Posterior vena cava (tissue), 2 donors: ENCODE measurements at regions not wholly inside any gene's neighbourhood (a gene's known extent, or its start where the extent isn't known, plus 50 kb on each side); places are given as distances from the start of the nearest gene placed in this dataset.

Experiments used
- DNase-seq: peaks from one replicate; pipeline ENCODE4 v3.0.0-alpha.2; 2020; ENCODE audit warnings: low spot score
- intact Hi-C, 2 donors: fragments of 100-400 bp; cut with DNase I; formaldehyde crosslinking; loops; one replicate each; pipeline versions ENCODE4 v1.14.1 to v1.14.2; 2022 to 2023
- donor health status: DM: yes; HTN: yes; CAD: no.
- donor health status: DM: yes; HTN: yes; CAD: no.

GRCh38 chr14:54275997-54276725 lies 120.6 kb upstream of the CDKN3 start:
- intact Hi-C loops, result no loop called here
- no peak for DNase-seq

GRCh38 chr14:54278087-54278486 lies 118.7 kb upstream of the CDKN3 start:
- DNase-seq, result no peak
- intact Hi-C loops, result no loop called here

- intact Hi-C loops, result no loop called here
- no peak for DNase-seq
Measured at GRCh38 chr14:54278665-54279295, 118.0 kb upstream of the CDKN3 start.

- intact Hi-C loops, result no loop called here
- no peak for DNase-seq
Measured at GRCh38 chr14:54282849-54283248, 114.0 kb upstream of the CDKN3 start.

- intact Hi-C loops, result no loop called here
- DNase-seq, result no peak
Measured at GRCh38 chr14:54285030-54285429, 111.8 kb upstream of the CDKN3 start.

- intact Hi-C loops, result no loop called here
- DNase-seq, result no peak
Measured at GRCh38 chr14:54291491-54292191, 105.2 kb upstream of the CDKN3 start.

- intact Hi-C loops, result no loop called here
- DNase-seq, result no peak
Measured at GRCh38 chr14:54294802-54295201, 102.0 kb upstream of the CDKN3 start.

- DNase-seq, result no peak
- intact Hi-C loops, result no loop called here
Measured at GRCh38 chr14:54299410-54300363, 97.1 kb upstream of the CDKN3 start.

GRCh38 chr14:54300881-54301280 lies 95.9 kb upstream of the CDKN3 start:
- DNase-seq, result no peak
- intact Hi-C loops, result no loop called here

GRCh38 chr14:54301359-54301758 lies 95.4 kb upstream of the CDKN3 start:
- intact Hi-C loops, result no loop called here
- DNase-seq, result no peak

- no peak for DNase-seq
- intact Hi-C loops, result no loop called here
Measured at GRCh38 chr14:54306806-54307205, 90.0 kb upstream of the CDKN3 start.

- intact Hi-C loops, result no loop called here
- no peak for DNase-seq
Measured at GRCh38 chr14:54309615-54310014, 87.2 kb upstream of the CDKN3 start.

- no peak for DNase-seq
- intact Hi-C loops, result no loop called here
Measured at GRCh38 chr14:54310151-54310850, 86.5 kb upstream of the CDKN3 start.

GRCh38 chr14:54310851-54311228 lies 86.0 kb upstream of the CDKN3 start:
- DNase-seq, result no peak
- intact Hi-C loops, result no loop called here

GRCh38 chr14:54312166-54312801 lies 84.5 kb upstream of the CDKN3 start:
- intact Hi-C loops, result no loop called here

GRCh38 chr14:54314365-54315104 lies 82.3 kb upstream of the CDKN3 start:
- intact Hi-C loops, result no loop called here
- DNase-seq, result no peak

More at GRCh38 chr14:54312166-54312801, 84.5 kb upstream of the CDKN3 start:
- no peak for DNase-seq

GRCh38 chr14:54316652-54317051 lies 80.2 kb upstream of the CDKN3 start:
- no peak for DNase-seq

GRCh38 chr14:54317391-54317790 lies 79.4 kb upstream of the CDKN3 start:
- DNase-seq, result no peak
- intact Hi-C loops, result no loop called here

More at GRCh38 chr14:54316652-54317051, 80.2 kb upstream of the CDKN3 start:
- intact Hi-C loops, result no loop called here
